Ureter (tissue), 1 donor: ENCODE measurements at regions not wholly inside any gene's neighbourhood (a gene's known extent, or its start where the extent isn't known, plus 50 kb on each side); places are given as distances from the start of the nearest gene placed in this dataset.

Experiments used
- DNase-seq: peaks from one replicate; pipeline ENCODE4 v3.0.0-alpha.2; 2020; ENCODE audit warnings: low spot score
- donor health status: DM: yes; HTN: yes; CAD: no.

- DNase-seq = no peak
Measured at GRCh38 chr11:130711193-130711592, 205.1 kb downstream of the SNX19 start.

- DNase-seq = no peak
Measured at GRCh38 chr11:130712480-130712879, 203.8 kb downstream of the SNX19 start.

DNA sequence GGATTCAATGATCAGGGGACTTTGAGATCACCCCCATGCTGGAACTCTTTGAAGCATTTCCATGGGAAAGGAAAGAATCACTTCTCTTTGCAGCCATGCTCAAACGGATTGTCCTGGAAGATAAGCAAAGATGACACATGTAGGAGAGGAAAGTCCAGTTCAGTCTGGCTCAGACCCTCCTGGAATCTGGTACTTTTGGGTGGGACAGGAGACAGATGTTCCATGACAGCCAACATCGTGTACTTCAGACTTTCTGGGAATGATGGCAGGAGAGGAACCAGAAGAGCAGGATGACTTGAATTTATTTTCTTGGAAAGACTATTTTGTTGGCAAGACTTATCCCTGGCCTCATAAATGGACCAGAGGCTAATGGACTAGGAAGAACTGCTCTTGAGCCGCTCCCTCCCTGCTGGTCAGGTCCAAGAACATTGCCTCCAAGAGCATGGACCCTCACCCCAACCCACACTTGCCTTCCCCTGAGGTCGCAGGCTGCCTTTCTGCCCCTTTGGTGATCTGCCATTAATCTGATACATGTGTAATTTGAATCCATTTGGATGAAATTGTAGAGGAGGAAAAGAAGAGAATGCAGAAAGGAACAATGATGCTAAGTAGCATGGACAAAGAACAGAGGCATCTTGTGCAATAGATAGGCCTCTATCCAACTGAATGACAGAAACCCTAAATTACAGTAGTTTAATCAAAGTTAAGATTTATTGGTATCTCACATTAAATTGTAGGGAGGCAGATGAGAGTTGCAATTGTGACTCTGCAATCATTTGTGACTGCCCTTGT is 201.0 kb downstream of the SNX19 start:
- no peak for DNase-seq

GRCh38 chr11:130715877-130716220 is 200.4 kb downstream of the SNX19 start:
- no peak for DNase-seq

GRCh38 chr11:130718120-130718519 is 198.2 kb downstream of the SNX19 start:
- DNase-seq = no peak

- no peak for DNase-seq
Measured at GRCh38 chr11:130719220-130719915, 196.9 kb downstream of the SNX19 start.

- DNase-seq = no peak
Measured at GRCh38 chr11:130720232-130721022, 195.9 kb downstream of the SNX19 start.

DNA sequence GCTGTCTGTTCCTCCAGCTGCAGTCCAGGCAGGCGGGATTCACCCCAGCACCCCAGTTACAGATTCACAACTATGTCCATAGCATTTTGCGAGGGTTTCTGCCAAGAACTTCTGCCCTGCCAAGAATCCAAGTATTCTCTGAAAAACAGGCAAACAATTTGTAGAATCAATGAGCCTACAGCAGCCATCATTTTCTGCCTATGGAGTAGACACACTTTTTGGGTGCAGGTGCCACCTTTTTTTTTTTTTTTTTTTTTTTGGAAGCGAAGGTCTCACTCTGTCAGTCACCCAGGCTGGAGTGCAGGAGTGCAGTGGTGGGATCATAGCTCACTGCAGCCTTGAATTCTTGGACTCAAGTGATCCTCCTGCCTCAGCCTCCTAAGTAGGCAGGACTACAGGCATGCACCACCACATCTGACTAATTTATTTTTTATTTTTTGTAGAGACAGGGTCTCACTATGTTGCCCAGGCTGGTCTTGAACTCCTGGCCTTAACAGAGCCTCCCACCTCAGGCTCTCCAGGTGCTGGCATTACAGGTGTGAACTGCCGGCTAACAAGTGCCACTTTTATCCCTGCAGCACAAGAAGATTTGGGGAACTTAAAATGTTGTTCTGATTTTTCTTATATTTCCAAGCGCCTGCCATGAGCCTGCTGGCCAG is 195.1 kb downstream of the SNX19 start:
- no peak for DNase-seq

DNA sequence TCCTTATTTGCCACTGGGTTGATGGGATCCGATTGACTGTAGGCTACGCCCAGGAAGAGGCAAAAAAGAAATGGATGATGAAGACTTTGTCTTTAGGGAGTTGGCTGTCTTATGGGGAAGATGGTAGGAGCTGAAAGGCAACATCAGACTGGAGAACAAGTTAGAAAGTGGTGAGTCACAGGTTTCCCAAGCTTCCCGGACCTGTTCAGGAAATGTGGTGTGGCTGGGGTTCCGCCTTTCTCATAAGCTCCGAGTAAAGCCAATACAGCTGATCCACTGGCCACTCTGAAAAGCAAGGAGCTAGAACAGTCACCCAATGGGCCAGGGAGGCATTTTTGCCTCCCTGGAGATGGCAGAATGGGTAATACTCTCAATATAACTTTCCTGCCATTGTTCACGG is 194.5 kb downstream of the SNX19 start:
- no peak for DNase-seq

- DNase-seq = no peak
Measured at GRCh38 chr11:130722401-130722800, 193.9 kb downstream of the SNX19 start.

DNA sequence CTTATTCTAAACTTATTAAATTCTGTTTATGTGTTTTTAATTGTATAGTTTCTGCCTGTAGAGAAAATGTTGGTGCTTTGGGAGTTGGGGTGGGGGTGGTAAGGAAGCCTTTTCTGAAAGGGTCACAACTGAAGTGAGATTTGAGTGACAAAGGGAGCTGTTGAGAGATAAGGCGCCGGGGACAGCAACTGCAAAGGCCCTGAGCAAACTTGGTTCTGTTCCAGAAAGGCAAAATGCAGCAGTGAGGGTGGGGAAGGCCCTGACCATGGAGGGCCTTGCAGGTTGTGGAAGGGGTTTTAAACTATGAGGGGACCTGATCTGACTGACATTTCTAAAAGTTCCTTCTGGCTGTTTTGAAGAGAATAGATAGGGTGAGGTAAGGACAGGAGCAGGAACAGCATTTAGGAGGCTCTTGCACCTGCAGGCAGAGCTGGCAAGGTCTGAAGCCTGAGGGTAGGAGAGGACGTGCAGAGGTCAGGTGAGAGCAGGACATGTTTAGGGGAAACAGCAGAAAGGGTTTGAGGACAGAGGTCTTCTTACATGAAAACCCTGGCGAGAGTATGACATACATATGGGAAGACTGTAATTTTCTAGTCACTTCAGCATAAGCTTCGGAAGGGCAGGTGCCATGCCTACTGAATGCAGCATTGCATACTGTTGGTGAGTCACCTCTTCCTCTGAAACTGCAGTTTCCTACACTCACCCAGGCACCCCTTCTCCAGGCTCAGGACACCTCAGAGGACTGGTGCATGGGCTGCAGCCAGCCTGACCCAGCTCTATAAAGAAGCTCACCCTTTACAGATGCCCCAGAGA is 190.7 kb downstream of the SNX19 start:
- no peak for DNase-seq

GRCh38 chr11:130726234-130727037 is 189.8 kb downstream of the SNX19 start:
- DNase-seq = peak; percentile 59

- no peak for DNase-seq
Measured at GRCh38 chr11:130727157-130728119, 188.8 kb downstream of the SNX19 start.

DNA sequence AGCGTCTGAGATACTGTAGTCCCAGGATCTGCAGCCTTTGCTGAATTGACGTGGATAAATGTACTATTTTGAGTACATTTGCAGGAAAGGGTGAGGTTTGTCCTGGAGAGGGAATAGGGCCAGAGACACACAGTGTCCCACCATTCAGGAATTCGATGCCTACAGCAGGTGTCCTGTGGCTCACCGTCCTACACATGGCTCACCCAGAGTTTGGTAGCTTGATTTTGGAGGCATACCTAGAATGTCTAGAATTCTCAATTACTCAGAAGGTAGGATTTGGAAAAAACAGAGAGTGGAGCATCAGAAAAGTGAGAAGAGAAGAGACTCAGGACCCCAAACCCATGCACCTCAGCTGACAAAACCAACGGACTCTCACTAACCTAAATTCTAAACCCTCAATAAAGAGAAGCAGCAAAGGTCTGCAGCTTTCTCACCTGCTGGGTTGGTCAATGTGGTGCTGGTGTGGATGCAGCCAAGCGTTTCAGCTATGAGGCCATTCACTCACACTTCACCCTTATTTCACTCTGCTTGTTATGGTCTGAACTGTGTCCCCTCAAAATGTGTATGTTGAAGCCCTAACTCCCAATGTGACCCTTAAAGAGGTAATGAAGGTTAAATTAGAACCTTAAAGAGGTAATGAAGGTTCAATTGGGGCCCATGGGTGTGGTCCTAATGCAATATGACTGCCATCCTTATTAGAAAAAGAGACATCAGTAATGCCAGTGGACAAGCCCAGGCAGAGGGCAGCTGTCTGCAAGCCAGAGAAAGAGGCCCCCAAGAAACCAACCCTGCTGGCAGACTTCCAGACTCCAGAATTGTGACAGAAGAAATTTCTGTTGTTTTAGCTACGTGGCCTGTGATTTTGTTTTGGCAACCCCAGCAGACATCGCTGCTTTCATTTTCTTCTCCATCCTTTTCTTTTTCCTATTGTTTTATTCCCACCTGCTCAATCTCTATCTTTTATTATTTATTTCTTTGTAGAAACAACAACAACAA is 187.8 kb downstream of the SNX19 start:
- DNase-seq = no peak

- no peak for DNase-seq
Measured at GRCh38 chr11:130729193-130729592, 187.1 kb downstream of the SNX19 start.

DNA sequence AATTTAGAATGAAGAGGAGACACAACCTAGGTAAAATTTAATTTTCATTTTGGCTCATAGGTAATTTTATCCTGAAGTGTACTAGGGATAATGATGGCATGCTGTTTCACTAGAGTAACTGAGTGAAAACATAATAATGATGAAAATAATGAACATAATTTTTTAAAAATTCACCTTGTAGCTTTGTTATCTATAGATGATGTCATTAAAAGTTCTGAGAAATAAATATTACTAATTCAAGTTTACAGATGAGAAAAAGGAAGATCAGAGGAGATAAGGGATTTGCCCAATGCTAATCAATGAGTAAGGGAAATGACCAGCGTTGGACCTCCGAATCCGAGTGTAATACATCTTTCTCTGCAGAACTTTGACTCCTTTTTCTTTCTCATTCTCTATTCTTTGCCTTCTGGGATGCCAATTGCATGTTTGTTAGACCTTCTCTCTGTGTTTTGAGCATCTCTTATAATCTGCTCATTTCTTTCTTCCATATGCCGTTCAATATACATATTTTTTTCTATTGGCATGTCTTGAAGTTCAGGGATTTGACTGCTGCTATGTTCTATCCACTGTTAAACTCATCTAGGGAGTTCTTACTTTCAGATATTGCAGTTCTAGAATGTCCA is 186.5 kb downstream of the SNX19 start:
- DNase-seq = no peak

GRCh38 chr11:130731401-130731800 is 184.9 kb downstream of the SNX19 start:
- DNase-seq = no peak
